GM23248 (cell line): ENCODE measurements at regions not wholly inside any gene's neighbourhood (a gene's known extent, or its start where the extent isn't known, plus 50 kb on each side); places are given as distances from the start of the nearest gene placed in this dataset.

Source experiments
- EZH2 ChIP-seq: fragments of 200-600 bp; sonication (generic); IDR thresholded peaks from 2 replicates; pipeline ENCODE4 v1.6.1; 2018; ENCODE audit warnings: antibody characterized with exemption, mild to moderate bottlenecking; ENCODE audit not compliant: insufficient read depth, poor library complexity, severe bottlenecking
- EZH2phosphoT487 ChIP-seq: fragments of 200-600 bp; sonication (generic); IDR thresholded peaks from 2 replicates; pipeline ENCODE4 v1.6.1; 2018; ENCODE audit warnings: antibody characterized with exemption, moderate library complexity, mild to moderate bottlenecking, low read depth; ENCODE audit not compliant: insufficient read depth

DNA sequence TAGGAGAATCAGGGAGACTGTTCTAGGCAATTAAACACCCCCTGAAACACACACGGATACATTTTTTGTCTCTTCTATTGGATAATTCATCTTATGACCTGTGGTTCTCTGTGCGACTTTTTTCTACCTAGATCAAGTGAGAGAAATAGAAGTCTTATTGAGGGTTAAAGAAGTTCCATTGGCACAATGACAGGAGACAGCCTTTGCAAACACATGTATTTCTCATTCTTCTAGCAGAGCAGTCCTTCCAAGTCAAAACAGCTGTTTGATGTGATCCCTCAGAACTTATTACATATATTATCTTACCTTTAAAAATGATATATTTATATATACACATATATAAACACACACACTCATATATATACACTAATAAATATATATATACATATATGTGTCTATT is 496.7 kb downstream of the SLC6A15 start:
- TF ChIP-seq EZH2phosphoT487 (no peak), EZH2 (no peak)
